ENCODE measurements at regions not wholly inside any gene's neighbourhood (a gene's known extent, or its start where the extent isn't known, plus 50 kb on each side); places are given as distances from the start of the nearest gene placed in this dataset.

DNA sequence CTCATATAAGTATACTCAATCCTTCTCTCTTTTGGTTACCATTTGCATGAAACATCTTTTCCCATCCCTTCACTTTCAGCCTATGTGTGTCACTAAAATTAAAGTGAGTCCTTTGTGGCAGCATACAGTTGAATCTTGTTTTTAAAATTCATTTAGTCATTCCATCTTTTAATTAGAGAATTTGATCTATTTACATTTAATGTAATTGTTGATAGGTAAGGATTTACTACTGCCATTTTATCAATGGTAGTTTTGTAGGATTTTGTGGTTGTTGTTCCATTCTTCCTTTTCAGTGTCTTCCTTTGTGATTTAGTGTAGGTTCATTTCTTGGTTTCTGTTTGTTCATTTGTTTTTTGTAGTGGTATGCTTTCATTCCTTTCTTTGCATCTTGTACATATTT is 191.9 kb upstream of the CTNNB1 start:
- Histone ChIP-seq H3K79me1 (ENCODE audit: low read depth, low read length) (no peaks in the 10 kb centered on the region), H4K91ac (replicated peaks; ENCODE audit: insufficient read length, low read length) (no peak overlapping the region), H2BK12ac (ENCODE audit: low read depth, low read length) (no peak overlapping the region), H2BK120ac (replicated peaks; ENCODE audit: low read depth, low read length) (no peak overlapping the region), H2AK5ac (ENCODE audit: low read depth, low read length) (no peak overlapping the region), H3K4me2 (ENCODE audit: insufficient read depth in 1 of 2, low read depth in 2 of 2, low read length in 2 of 2) (no peak overlapping the region), H3K14ac (ENCODE audit: insufficient read length) (no peak overlapping the region), H3K4me1 (replicated peaks in 1 of 4; ENCODE audit: control insufficient read depth in 3 of 4, insufficient read depth in 4 of 4, low read length in 3 of 4) (no peaks in the 10 kb centered on the region), H3K4ac (replicated peaks; ENCODE audit: insufficient read length, low read depth, low read length) (no peak overlapping the region), H3K4me3 (ENCODE audit: extremely low read depth in 1 of 4, insufficient read depth in 2 of 4, low read depth in 3 of 4, low read length in 4 of 4) (no peak overlapping the region), H3K27ac (ENCODE audit: low read depth, low read length) (no peak overlapping the region), H2AFZ (ENCODE audit: low read length) (no peak overlapping the region), H3K18ac (ENCODE audit: extremely low read depth, low read length) (no peak overlapping the region), H3K27me3 (replicated peaks in 1 of 4; ENCODE audit: control insufficient read depth in 3 of 4, extremely low read depth in 1 of 4, insufficient read depth in 3 of 4, low read length in 3 of 4) (no peaks in the 10 kb centered on the region), H3K23me2 (ENCODE audit: low read depth, low read length) (no peaks in the 10 kb centered on the region), H3K79me2 (ENCODE audit: control insufficient read depth in 1 of 2, insufficient read depth in 2 of 2, low read length in 2 of 2) (no peaks in the 10 kb centered on the region), H2BK15ac (ENCODE audit: low read length) (no peak overlapping the region), H3K9ac (replicated peaks in 1 of 4; ENCODE audit: extremely low read depth in 1 of 4, low read depth in 3 of 4, low read length in 3 of 4) (no peak overlapping the region), H4K8ac (ENCODE audit: extremely low read depth, insufficient read depth, low read length) (no peak overlapping the region), H3K36me3 (ENCODE audit: control insufficient read depth in 2 of 4, insufficient read depth in 4 of 4, low read length in 3 of 4) (no peaks in the 10 kb centered on the region), H4K5ac (ENCODE audit: insufficient read length, low read depth, low read length) (no peak overlapping the region), H3K9me3 (ENCODE audit: insufficient read depth in 2 of 2, low read depth in 1 of 2, low read length in 1 of 2) (no peaks in the 10 kb centered on the region; a peak in 1 of 4 replicates), H3K23ac (ENCODE audit: insufficient read length) (no peak overlapping the region), H4K20me1 (replicated peaks in 1 of 2; ENCODE audit: control insufficient read depth in 1 of 2, insufficient read depth in 2 of 2, low read length in 2 of 2) (no peaks in the 10 kb centered on the region), H2BK5ac (ENCODE audit: low read depth, low read length) (no peak overlapping the region), H2BK20ac (ENCODE audit: low read length) (no peak overlapping the region), H3K56ac (replicated peaks; ENCODE audit: insufficient read length, low read depth, low read length) (no peak overlapping the region)
- DNase-seq (ENCODE audit: low read depth in 1 of 2, low spot score in 2 of 2) (no peak), FAIRE-seq (no peak)
- CTCF ChIA-PET (ENCODE audit: partially characterized antibody): interaction anchor here (0.9 kb wide), 1 partner anchor 12 kb away, joined by 3 read pairs; no protein-coding TSS in a partner anchor
- POLR2A ChIA-PET (ENCODE audit: partially characterized antibody): no interaction called here
- TF ChIP-seq BCL11A (IDR thresholded peaks at IDR 0.05; ENCODE audit: low read depth in 2 of 2, low read length in 2 of 2) (no peak), SAP30 (IDR thresholded peaks at IDR 0.05; ENCODE audit: insufficient read depth, insufficient replicate concordance, low read length) (no peak)
